ENCODE measurements at regions not wholly inside any gene's neighbourhood (a gene's known extent, or its start where the extent isn't known, plus 50 kb on each side); places are given as distances from the start of the nearest gene placed in this dataset.
A peak's percentile ranks its signal among the peaks of the same experiment; 100 is the strongest.

DNA sequence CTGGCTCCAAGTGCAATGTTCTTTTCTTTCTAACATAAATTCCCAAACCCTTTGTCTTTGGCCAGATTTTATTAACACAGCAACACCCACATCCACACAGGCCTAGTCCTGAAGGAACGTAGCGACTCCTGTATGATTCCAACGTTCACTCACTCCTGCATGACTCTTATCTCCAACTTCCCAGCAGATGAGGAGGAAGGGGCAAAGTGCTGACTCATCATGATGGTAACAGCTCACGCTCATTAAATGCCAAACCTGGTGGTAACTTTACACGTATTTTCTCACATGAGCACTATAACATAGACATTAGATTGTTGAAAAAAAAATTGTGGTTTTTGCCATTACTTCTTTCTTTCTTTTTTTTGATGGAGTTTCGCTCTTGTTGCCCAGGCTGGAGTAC is 1349.5 kb downstream of the EFNA5 start:
- no peak overlapping the region for H3K4me3 ChIP-seq (ENCODE audit: low read length)
- TF ChIP-seq, protein P1, sequence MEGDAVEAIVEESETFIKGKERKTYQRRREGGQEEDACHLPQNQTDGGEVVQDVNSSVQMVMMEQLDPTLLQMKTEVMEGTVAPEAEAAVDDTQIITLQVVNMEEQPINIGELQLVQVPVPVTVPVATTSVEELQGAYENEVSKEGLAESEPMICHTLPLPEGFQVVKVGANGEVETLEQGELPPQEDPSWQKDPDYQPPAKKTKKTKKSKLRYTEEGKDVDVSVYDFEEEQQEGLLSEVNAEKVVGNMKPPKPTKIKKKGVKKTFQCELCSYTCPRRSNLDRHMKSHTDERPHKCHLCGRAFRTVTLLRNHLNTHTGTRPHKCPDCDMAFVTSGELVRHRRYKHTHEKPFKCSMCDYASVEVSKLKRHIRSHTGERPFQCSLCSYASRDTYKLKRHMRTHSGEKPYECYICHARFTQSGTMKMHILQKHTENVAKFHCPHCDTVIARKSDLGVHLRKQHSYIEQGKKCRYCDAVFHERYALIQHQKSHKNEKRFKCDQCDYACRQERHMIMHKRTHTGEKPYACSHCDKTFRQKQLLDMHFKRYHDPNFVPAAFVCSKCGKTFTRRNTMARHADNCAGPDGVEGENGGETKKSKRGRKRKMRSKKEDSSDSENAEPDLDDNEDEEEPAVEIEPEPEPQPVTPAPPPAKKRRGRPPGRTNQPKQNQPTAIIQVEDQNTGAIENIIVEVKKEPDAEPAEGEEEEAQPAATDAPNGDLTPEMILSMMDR (conservative IDR thresholded peaks at IDR 0.05; ENCODE audit: low read length) = no peak
- DNase-seq (ENCODE audit: low read depth) = no peak

DNA sequence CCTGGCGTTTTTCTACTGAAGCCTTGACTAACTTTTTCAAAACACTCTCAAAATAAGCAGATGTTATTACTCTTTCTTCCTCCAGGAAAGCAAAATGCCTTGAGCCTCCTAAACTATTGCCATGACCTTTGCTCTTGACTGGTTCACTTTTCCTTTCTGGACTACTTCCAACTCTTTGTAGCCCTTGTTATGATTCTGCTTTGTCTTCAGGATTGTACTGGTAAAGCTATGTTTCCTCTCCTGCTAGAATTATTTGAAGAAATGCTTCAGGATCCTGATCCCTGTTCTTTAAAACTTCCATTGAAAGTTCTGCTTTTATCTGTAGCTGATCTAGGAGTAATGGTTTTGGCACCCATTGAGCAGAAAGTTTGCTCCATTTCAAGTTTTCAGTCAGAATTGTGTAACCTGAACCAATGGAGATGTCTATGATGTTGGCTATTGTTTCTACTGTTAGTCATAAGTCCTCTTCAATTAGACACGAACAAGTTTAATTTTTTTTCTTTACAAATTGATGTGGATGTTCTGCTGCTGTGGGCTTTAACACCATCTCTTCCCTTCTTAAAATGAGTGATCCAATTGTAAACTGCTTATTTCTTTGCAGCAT is 1356.4 kb downstream of the EFNA5 start:
- H3K4me3 ChIP-seq (ENCODE audit: low read length) = no peak overlapping the region
- TF ChIP-seq, protein P1 (conservative IDR thresholded peaks at IDR 0.05; ENCODE audit: low read length) = no peak
- peak; percentile 43 for DNase-seq (ENCODE audit: low read depth)

DNA sequence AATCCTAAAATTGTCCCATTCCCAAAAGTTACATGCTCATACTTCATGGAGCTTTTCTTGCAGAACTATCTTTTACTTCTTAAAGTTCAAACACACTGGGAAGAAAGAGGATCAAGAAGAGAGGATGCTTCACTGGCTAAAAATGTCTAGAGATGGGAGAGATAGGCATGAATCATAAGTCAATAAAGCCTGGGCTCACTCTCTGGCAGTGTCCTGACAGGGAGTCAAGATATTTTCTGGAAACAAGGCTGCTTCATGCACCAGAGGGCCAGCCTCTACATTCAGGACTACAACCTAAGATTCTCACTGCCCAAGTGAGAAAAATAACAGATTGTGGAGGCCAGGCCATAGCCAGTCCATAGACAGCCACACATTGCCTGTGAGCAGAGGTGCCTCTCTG is 1358.4 kb downstream of the EFNA5 start:
- peak; percentile 27 for DNase-seq (ENCODE audit: low read depth)

DNA sequence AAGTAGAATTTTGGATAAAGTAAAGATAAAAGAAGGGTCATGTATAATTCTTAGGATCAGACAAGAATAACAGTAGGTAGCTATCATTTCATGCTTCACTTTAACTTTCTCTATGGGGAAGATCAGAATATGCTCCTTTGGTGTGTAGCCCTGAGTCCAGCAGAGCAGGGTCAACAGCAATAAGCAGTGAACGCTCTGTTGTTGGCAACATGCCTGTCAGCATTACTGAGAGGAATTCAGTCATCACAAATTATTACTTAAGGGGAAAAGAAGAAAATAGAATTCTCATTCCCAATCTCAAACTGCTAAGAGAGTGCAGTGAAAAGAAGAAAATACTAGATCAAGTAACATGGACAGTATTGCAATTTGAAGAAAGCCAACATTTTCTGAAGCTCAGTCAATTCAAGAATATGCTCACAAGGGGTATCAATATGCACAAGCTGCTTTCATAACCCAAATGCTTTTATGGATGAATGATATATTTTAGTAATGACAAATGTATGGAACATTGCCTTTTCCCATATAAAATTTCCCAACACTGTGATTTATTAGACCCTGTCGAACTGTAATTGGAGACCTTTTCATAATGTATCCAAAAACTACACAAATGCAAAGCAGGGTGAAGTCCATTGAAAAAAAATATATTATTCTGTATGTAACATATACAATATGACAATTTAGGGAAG is 1359.4 kb downstream of the EFNA5 start:
- no peak for DNase-seq (ENCODE audit: low read depth)
- TF ChIP-seq, protein P1 (conservative IDR thresholded peaks at IDR 0.05; ENCODE audit: low read length) = no peak
- no peak overlapping the region for H3K4me3 ChIP-seq (ENCODE audit: low read length)

More for the DNA sequence above, 1358.4 kb downstream of the EFNA5 start:
- H3K4me3 ChIP-seq (ENCODE audit: low read length) = no peak overlapping the region
- TF ChIP-seq, protein P1 (conservative IDR thresholded peaks at IDR 0.05; ENCODE audit: low read length) = no peak

DNA sequence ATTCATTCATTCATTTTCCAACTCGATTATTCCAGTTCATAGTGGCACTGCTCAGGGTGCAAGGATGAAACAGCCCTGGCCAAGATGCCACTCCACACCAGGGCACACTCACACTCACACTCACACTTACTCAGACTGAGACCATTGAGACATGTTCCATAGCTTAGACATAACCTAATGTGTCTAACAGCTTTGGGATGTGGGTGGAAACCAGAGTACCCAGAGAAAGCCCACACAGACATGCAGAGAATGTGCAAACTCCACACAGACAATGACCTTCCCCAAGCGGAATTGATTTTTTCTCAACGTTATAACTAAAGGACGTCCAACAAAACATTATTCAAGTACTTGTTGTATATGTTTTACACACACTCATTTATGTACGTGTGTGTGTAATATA is 1363.5 kb downstream of the EFNA5 start:
- no peak overlapping the region for H3K4me3 ChIP-seq (ENCODE audit: low read length)
- TF ChIP-seq, protein P1 (conservative IDR thresholded peaks at IDR 0.05; ENCODE audit: low read length) = no peak
- DNase-seq (ENCODE audit: low read depth) = no peak

DNA sequence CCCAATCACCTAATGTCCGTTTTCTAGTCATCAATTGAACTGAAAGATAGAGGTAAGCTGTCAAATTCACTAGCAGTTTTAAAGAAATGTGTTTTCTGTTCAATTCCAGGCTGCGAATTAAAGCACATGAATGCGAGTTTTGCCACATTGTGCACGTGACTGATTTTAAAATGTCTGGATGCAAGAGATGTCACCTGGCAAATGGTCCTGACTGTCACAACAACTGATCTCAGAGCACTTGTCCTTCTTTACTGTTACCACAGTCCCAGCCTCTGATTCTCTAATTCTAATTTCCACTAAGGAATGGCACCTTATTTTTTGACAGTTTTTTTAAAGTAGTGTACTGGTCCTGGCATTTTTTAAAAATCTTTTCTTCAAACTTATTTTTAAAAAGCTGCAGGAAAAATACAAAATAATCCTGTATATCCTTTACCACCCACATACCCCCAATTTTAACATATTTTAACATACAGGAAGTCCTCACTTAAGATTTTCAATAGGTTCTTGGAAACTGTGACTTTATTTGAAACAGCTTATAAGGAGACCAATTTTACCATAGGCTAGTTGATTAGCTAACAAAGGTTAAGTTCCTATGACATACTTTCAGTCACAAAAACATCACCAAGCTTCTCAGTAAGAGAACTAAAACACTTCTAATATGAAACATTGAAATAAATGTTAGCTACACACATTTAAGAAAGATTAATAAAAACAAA is 1364.3 kb downstream of the EFNA5 start:
- TF ChIP-seq, protein P1 (conservative IDR thresholded peaks at IDR 0.05; ENCODE audit: low read length) = no peak
- DNase-seq (ENCODE audit: low read depth) = no peak
- no peak overlapping the region for H3K4me3 ChIP-seq (ENCODE audit: low read length)
